Ovary (tissue), 7 donors: ENCODE measurements at regions not wholly inside any gene's neighbourhood (a gene's known extent, or its start where the extent isn't known, plus 50 kb on each side); places are given as distances from the start of the nearest gene placed in this dataset.

Experiments
- DNase-seq, 5 donors: peaks; one replicate each; pipeline ENCODE4 v3.0.0-alpha.2; 2019 to 2020
- H3K27ac ChIP-seq, 2 donors: fragments of 200-600 bp; one replicate each; pipeline versions ENCODE4 v1.5.1 to v1.8.0; 2019 to 2022
- H3K27me3 ChIP-seq: fragments of 200-600 bp; one replicate; pipeline ENCODE4 v1.8.0; 2022
- H3K36me3 ChIP-seq: fragments of 200-600 bp; sonication (generic); one replicate; pipeline ENCODE4 v1.5.1; 2019
- H3K4me1 ChIP-seq: one replicate; pipeline ENCODE4 v1.8.1; 2013; ENCODE audit warnings: mild to moderate bottlenecking, moderate library complexity; ENCODE audit not compliant: insufficient read depth
- H3K4me3 ChIP-seq: fragments of 200-600 bp; sonication (generic); one replicate; pipeline ENCODE4 v1.5.1; 2017
- H3K9me3 ChIP-seq, 2 donors: fragments of 200-600 bp in 1 of 2; sonication (generic) in 1 of 2; one replicate each; pipeline versions ENCODE4 v1.5.1 to v1.8.1; 2013 to 2019; ENCODE audit warnings: mild to moderate bottlenecking in 1 of 2, moderate library complexity in 1 of 2
- CTCF ChIP-seq, 3 donors: fragments of 450-650 bp in 2 of 3; fragments of 200-600 bp in 1 of 3; IDR thresholded peaks; one replicate each; pipeline versions ENCODE4 v1.5.1 to v1.8.0; 2016 to 2022; ENCODE audit warnings: antibody characterized with exemption in 3 of 3, mild to moderate bottlenecking in 1 of 3
- EP300 ChIP-seq: sonication (generic); formaldehyde crosslinking; IDR thresholded peaks from one replicate; pipeline ENCODE4 v1.6.1; 2017; ENCODE audit warnings: antibody characterized with exemption
- POLR2A ChIP-seq: fragments of 450-650 bp; IDR thresholded peaks from one replicate; pipeline ENCODE4 v1.6.1; 2017; ENCODE audit warnings: antibody characterized with exemption, mild to moderate bottlenecking, moderate library complexity
- WGBS, 3 donors: extraction: QIAGEN DNeasy Blood & Tissue Kit in 1 of 3; methylation state at CpG; one replicate each; pipeline versions ENCODE4 v1.1.5 to v1.1.7; 2013 to 2017; 5-methylcytosine and 5-hydroxymethylcytosine counted together
- intact Hi-C, 4 donors: fragments of 100-400 bp; cut with DNase I; formaldehyde crosslinking; loops; one replicate each; pipeline versions ENCODE4 v1.11.0 to v1.15.1; 2022 to 2023
- donor health status: DM: no; HTN: no; CAD: no; lungs with moderate emphysema.
- donor health status: DM: no; HTN: no; CAD: no.
- donor health status: Bipolar disorder and iron deficiency.
- donor health status: DM: no; HTN: no; CAD: no.
- donor health status: DM: yes; HTN: yes; CAD: no.

GRCh38 chr11:123284454-123284853, 89.4 kb upstream of the CLMP start:
- H3K27me3 ChIP-seq: no peaks in the 10 kb centered on the region
- no peaks in the 10 kb centered on the region for H3K4me1 ChIP-seq
- no peaks in the 10 kb centered on the region for H3K9me3 ChIP-seq
- intact Hi-C loops: no loop called here
- WGBS, 3 donors: 57 to 60% (median 60%) methylated on average over 2 of the region's 2 CpGs
- H3K27ac ChIP-seq: no peak overlapping the region
- DNase-seq: no peak
- no peak for TF ChIP-seq EP300
- TF ChIP-seq CTCF (IDR thresholded peaks at IDR 0.05): no peak
- TF ChIP-seq POLR2A: no peak
- no peaks in the 10 kb centered on the region for H3K36me3 ChIP-seq
- H3K4me3 ChIP-seq: no peak overlapping the region

GRCh38 chr11:123282597-123282996, 87.5 kb upstream of the CLMP start:
- Histone ChIP-seq H3K9me3 (no peaks in the 10 kb centered on the region), H3K36me3 (no peaks in the 10 kb centered on the region), H3K27me3 (no peaks in the 10 kb centered on the region), H3K4me3 (no peak overlapping the region), H3K4me1 (no peaks in the 10 kb centered on the region), H3K27ac (no peak overlapping the region)
- 59 to 69% (median 68%) methylated on average over 6 of the region's 6 CpGs for WGBS, 3 donors
- intact Hi-C loops: no loop called here
- TF ChIP-seq CTCF (IDR thresholded peaks at IDR 0.05) (no peak), EP300 (no peak), POLR2A (no peak)
- DNase-seq: no peak

GRCh38 chr11:123273616-123274015, 78.6 kb upstream of the CLMP start:
- no peaks in the 10 kb centered on the region for H3K27me3 ChIP-seq
- H3K36me3 ChIP-seq: no peaks in the 10 kb centered on the region
- 45 to 47% (median 46%) methylated on average over 2 of the region's 2 CpGs for WGBS, 3 donors

GRCh38 chr11:123272565-123272964, 77.5 kb upstream of the CLMP start:
- 53 to 71% (median 69%) methylated on average over 2 of the region's 2 CpGs for WGBS, 3 donors
- DNase-seq: no peak
- intact Hi-C loops: no loop called here

More at GRCh38 chr11:123273616-123274015, 78.6 kb upstream of the CLMP start:
- DNase-seq: no peak
- intact Hi-C loops: no loop called here
- no peak for TF ChIP-seq CTCF (IDR thresholded peaks at IDR 0.05)
- no peak for TF ChIP-seq EP300
- no peak for TF ChIP-seq POLR2A
- Histone ChIP-seq H3K9me3 (no peaks in the 10 kb centered on the region), H3K4me1 (no peaks in the 10 kb centered on the region), H3K4me3 (no peak overlapping the region), H3K27ac (no peak overlapping the region)

More at GRCh38 chr11:123272565-123272964, 77.5 kb upstream of the CLMP start:
- no peak for TF ChIP-seq CTCF (IDR thresholded peaks at IDR 0.05)
- no peak for TF ChIP-seq POLR2A
- TF ChIP-seq EP300: no peak
- H3K27ac ChIP-seq: no peak overlapping the region
- H3K27me3 ChIP-seq: no peaks in the 10 kb centered on the region
- no peak overlapping the region for H3K4me3 ChIP-seq
- no peaks in the 10 kb centered on the region for H3K9me3 ChIP-seq
- no peaks in the 10 kb centered on the region for H3K36me3 ChIP-seq
- no peaks in the 10 kb centered on the region for H3K4me1 ChIP-seq
